ENCODE measurements at regions not wholly inside any gene's neighbourhood (a gene's known extent, or its start where the extent isn't known, plus 50 kb on each side); places are given as distances from the start of the nearest gene placed in this dataset.

DNA sequence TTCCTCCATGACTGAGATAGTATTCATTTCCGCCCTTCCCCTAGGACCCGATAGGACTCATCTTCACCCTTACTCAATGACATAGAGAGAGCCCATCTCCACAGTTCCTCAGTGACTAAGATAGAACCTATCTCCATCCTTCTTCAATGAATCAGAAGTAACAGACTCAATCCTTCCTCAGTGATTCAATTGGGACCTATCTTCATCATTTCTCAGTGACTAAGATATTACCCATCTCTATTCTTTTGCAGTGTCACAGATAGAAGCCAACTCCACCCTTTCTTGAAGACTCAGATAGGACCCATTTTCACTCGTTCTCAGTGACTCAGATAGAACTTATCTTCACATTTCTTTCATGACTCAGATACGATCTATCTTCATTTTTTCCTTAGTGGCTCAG is 164.6 kb downstream of the FBXO4 start:
- TF ChIP-seq CTCF (optimal IDR thresholded peaks at IDR 0.05 in 1 of 3, IDR thresholded peaks at IDR 0.05 in 1 of 3, conservative IDR thresholded peaks at IDR 0.05 in 1 of 3; ENCODE audit: extremely low read depth in 1 of 3, insufficient read depth in 2 of 3, low read length in 3 of 3) (no peak), EZH2 (IDR thresholded peaks at IDR 0.05; ENCODE audit: low read length) (no peak)
